Esophagus squamous epithelium (tissue), 4 donors: ENCODE measurements at regions not wholly inside any gene's neighbourhood (a gene's known extent, or its start where the extent isn't known, plus 50 kb on each side); places are given as distances from the start of the nearest gene placed in this dataset.

Experiments used
- CTCF ChIP-seq, 6 experiments: fragments of 450-650 bp in 4 of 6; fragments of 200-600 bp in 2 of 6; sonication (generic) in 2 of 6; IDR thresholded peaks; one replicate each; pipeline ENCODE4 v1.5.1; 2016 to 2019; ENCODE audit warnings: antibody characterized with exemption in 6 of 6, mild to moderate bottlenecking in 4 of 6, moderate library complexity in 4 of 6
- POLR2A ChIP-seq, 4 donors: fragments of 450-650 bp; IDR thresholded peaks; one replicate each; pipeline ENCODE4 v1.6.1; 2017; ENCODE audit warnings: antibody characterized with exemption in 4 of 4, mild to moderate bottlenecking in 4 of 4, moderate library complexity in 3 of 4

DNA sequence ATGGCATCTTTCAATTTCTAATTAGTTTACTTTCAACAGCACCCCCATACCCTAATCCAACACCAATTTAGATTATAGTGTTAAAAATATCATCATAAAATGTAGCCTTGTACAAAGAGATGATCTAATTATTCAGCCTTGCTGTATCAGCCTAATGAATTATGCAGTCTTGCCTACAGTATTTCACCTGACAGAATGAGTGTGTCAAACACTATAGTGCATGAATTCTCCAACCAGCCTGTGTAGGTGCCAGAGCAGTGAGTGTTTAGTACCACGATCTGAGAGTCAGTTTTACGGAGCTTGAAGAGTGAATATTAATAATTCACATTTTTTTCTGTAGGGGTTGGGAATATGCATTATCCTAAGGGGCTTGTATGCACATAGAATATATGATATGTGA, 411.6 kb upstream of the SLC14A2 start:
- TF ChIP-seq CTCF (IDR thresholded peaks at IDR 0.05) (no peak), POLR2A (IDR thresholded peaks at IDR 0.05) (no peak)
